ENCODE measurements at regions not wholly inside any gene's neighbourhood (a gene's known extent, or its start where the extent isn't known, plus 50 kb on each side); places are given as distances from the start of the nearest gene placed in this dataset.

GRCh38 chr13:94824601-94825000, 112.3 kb upstream of the SOX21 start:
- no TSS peak for BruUV-seq (replicated peaks)
- no peaks in the 10 kb centered on the region for H3K36me3 Mint-ChIP-seq (ENCODE audit: insufficient read depth, unreplicated experiment)
- intact Hi-C loops (cut with micrococcal nuclease; ENCODE audit: unreplicated experiment) = no loop called here
- H3K27ac Mint-ChIP-seq (ENCODE audit: unreplicated experiment) = no peak overlapping the region
- H3K4me1 Mint-ChIP-seq (ENCODE audit: low read depth, unreplicated experiment) = no peaks in the 10 kb centered on the region
- no peak for TF ChIP-seq CTCF (IDR thresholded peaks at IDR 0.05; ENCODE audit: unreplicated experiment)
- CTCF ChIA-PET = no interaction called here
- H3K9me3 Mint-ChIP-seq (ENCODE audit: low read depth, unreplicated experiment) = no peaks in the 10 kb centered on the region
- no peaks in the 10 kb centered on the region for H3K27me3 Mint-ChIP-seq (ENCODE audit: unreplicated experiment)
- H3K4me3 Mint-ChIP-seq (ENCODE audit: low read depth, unreplicated experiment) = no peak overlapping the region
- DNase-seq = no peak

- Mint-ChIP-seq H3K27me3 (ENCODE audit: unreplicated experiment) (no peaks in the 10 kb centered on the region), H3K27ac (ENCODE audit: unreplicated experiment) (no peak overlapping the region), H3K4me1 (ENCODE audit: low read depth, unreplicated experiment) (no peaks in the 10 kb centered on the region), H3K4me3 (ENCODE audit: low read depth, unreplicated experiment) (no peak overlapping the region), H3K36me3 (ENCODE audit: insufficient read depth, unreplicated experiment) (no peaks in the 10 kb centered on the region), H3K9me3 (ENCODE audit: low read depth, unreplicated experiment) (no peaks in the 10 kb centered on the region)
- CTCF ChIA-PET = no interaction called here
- no peak for DNase-seq
- no peak for TF ChIP-seq CTCF (IDR thresholded peaks at IDR 0.05; ENCODE audit: unreplicated experiment)
- BruUV-seq (replicated peaks) = no TSS peak
- intact Hi-C loops (cut with micrococcal nuclease; ENCODE audit: unreplicated experiment) = no loop called here
These were observed 110.0 kb upstream of the SOX21 start for GRCh38 chr13:94822356-94822755.

GRCh38 chr13:94816256-94816655, 103.9 kb upstream of the SOX21 start:
- H3K4me3 Mint-ChIP-seq (ENCODE audit: low read depth, unreplicated experiment) = no peak overlapping the region
- CTCF ChIA-PET = no interaction called here
- BruUV-seq (replicated peaks) = no TSS peak
- H3K36me3 Mint-ChIP-seq (ENCODE audit: insufficient read depth, unreplicated experiment) = no peaks in the 10 kb centered on the region
- no peaks in the 10 kb centered on the region for H3K9me3 Mint-ChIP-seq (ENCODE audit: low read depth, unreplicated experiment)
- intact Hi-C loops (cut with micrococcal nuclease; ENCODE audit: unreplicated experiment) = no loop called here
- no peak overlapping the region for H3K27ac Mint-ChIP-seq (ENCODE audit: unreplicated experiment)
- no peak for TF ChIP-seq CTCF (IDR thresholded peaks at IDR 0.05; ENCODE audit: unreplicated experiment)
- no peak for DNase-seq
- no peaks in the 10 kb centered on the region for H3K27me3 Mint-ChIP-seq (ENCODE audit: unreplicated experiment)
- H3K4me1 Mint-ChIP-seq (ENCODE audit: low read depth, unreplicated experiment) = no peaks in the 10 kb centered on the region

- intact Hi-C loops (cut with micrococcal nuclease; ENCODE audit: unreplicated experiment) = no loop called here
- Mint-ChIP-seq H3K27ac (ENCODE audit: unreplicated experiment) (no peak overlapping the region), H3K27me3 (ENCODE audit: unreplicated experiment) (no peaks in the 10 kb centered on the region), H3K4me1 (ENCODE audit: low read depth, unreplicated experiment) (no peaks in the 10 kb centered on the region), H3K9me3 (ENCODE audit: low read depth, unreplicated experiment) (no peaks in the 10 kb centered on the region), H3K36me3 (ENCODE audit: insufficient read depth, unreplicated experiment) (no peaks in the 10 kb centered on the region), H3K4me3 (ENCODE audit: low read depth, unreplicated experiment) (no peak overlapping the region)
- no TSS peak for BruUV-seq (replicated peaks)
- CTCF ChIA-PET = no interaction called here
- DNase-seq = no peak
- TF ChIP-seq CTCF (IDR thresholded peaks at IDR 0.05; ENCODE audit: unreplicated experiment) = no peak
These were observed 101.7 kb upstream of the SOX21 start for GRCh38 chr13:94813920-94814475.
